ENCODE measurements at regions not wholly inside any gene's neighbourhood (a gene's known extent, or its start where the extent isn't known, plus 50 kb on each side); places are given as distances from the start of the nearest gene placed in this dataset.
"Not testable (repeated sequence)": the region's sequence is repeated elsewhere in the genome, so short reads cannot be mapped to it uniquely, and the experiment has no call there.

DNA sequence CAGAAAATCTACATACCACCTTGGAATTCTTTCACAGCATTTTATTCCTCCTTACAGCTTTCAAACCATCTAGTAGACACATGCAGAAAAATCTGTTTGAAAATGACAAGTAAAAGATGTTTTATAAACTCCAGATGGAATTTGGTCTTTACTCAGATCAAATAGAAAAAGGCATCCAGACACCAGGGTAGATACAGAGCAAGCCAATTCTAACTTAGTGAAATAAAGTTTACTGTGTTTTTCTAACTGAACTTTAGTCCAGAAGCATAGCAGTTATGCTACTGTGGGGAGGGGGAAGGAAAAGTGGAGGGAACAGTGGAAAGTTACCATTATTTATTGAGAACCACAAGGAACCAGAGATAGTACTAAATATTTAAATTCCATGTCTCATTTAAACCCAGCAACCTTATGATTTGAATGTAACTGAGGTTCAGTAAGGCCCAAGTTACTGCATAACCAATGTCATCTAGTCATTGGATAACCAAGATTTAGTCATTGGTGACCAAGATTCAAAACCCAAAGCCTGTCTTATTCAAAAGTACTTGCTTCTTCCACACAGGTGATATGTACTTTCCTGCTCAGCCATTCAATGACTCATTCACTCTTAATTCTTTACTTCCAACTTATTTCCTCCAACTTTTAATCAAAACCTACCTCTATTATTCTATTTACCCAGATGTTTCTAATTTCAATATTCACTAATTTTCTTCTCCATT, 57.7 kb downstream of the RAD51AP2 start:
- no peak for DNase-seq (ENCODE audit: low spot score)

- no peak for DNase-seq (ENCODE audit: low spot score)
Measured at GRCh38 chr2:17455343-17455742, 62.9 kb downstream of the RAD51AP2 start.

GRCh38 chr2:17446191-17446590, 72.0 kb downstream of the RAD51AP2 start:
- DNase-seq (ENCODE audit: low spot score), result not testable (repeated sequence)

DNA sequence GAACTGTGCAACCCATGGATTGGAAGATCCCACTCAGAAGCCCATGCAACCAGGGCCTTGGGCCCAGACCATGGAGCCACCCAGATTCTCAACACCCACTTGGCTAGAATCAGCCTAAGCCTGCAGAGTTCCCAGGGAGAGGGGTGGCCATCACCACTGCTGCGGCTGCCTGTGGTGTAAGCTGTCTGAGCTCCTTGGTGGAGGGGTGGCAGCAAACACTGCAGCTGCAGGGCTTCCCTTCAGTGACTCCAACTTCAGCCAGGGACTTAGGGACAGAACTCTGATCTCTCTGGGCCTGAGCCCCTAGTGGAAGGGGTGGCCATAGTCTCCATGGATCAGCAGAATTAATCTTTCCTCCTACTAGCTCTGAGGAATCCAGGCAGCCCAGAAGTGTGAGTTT, 72.5 kb downstream of the RAD51AP2 start:
- no peak for DNase-seq (ENCODE audit: low spot score)

- DNase-seq (ENCODE audit: low spot score), result no peak
Measured at GRCh38 chr2:17442334-17442733, 75.9 kb downstream of the RAD51AP2 start.

- DNase-seq (ENCODE audit: low spot score), result no peak
Measured at GRCh38 chr2:17441790-17442189, 76.5 kb downstream of the RAD51AP2 start.

- DNase-seq (ENCODE audit: low spot score), result no peak
Measured at GRCh38 chr2:17441055-17441771, 77.0 kb downstream of the RAD51AP2 start.

- DNase-seq (ENCODE audit: low spot score), result no peak
Measured at GRCh38 chr2:17430326-17430725, 87.9 kb downstream of the RAD51AP2 start.

DNA sequence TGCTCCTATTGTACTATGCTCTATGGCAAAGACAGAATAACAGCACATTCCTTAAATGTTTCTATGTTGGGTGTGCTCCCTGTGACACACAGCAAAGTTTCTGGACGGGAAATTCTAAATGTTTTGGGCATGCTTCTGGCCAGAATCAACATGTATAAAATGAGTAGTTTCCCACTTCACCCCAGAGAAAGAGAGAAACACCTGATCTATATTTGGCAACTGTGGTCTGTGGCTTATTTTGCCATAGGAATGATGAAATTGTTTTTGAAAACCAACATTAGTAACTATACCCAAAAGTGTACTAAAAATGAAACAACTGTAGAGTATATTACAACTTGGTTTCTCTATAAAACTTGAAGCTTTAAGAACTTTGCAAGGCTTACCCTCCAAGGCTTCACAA, 89.1 kb downstream of the RAD51AP2 start:
- no peak for DNase-seq (ENCODE audit: low spot score)

DNA sequence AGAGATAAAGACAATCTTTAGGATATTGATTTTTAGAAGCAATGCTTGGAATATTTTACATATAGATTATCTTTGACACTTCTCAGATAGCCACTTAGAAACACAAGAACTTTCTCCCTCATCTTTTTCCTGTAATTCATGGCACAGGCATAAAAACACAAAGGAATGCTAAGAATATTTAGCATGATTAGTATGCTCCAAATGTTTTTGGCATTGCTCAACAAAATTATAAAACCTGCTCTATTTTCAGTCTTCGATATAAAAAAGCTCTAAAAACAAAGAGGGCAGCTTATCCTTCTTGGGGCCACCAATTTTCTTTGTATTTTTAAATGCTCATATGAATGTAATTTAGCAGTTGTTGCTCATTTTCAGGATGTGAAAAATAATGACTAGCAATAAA, 90.8 kb downstream of the RAD51AP2 start:
- no peak for DNase-seq (ENCODE audit: low spot score)

- no peak for DNase-seq (ENCODE audit: low spot score)
Measured at GRCh38 chr2:17426743-17427142, 91.5 kb downstream of the RAD51AP2 start.

DNA sequence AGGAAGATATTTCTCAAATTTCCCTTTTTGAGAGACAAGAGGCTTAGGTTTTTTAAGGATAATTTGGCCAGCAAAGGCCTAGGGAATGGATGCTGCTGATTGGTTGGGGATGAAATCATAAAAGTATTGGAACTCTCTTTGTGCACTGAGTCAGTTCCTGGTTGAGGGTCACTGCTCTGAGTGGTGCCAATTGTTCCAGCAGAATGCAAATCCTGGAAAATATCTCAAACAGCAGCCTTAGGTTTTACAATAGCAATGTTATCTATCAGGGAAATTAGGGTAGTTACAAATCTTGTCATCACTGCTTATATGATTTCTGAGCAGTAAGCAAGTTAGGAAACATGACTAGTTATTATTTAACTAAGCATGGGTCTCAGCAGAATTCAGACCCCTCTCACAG, 96.2 kb downstream of the RAD51AP2 start:
- DNase-seq (ENCODE audit: low spot score), result no peak

GRCh38 chr2:17416884-17417391, 101.3 kb downstream of the RAD51AP2 start:
- no peak for DNase-seq (ENCODE audit: low spot score)

DNA sequence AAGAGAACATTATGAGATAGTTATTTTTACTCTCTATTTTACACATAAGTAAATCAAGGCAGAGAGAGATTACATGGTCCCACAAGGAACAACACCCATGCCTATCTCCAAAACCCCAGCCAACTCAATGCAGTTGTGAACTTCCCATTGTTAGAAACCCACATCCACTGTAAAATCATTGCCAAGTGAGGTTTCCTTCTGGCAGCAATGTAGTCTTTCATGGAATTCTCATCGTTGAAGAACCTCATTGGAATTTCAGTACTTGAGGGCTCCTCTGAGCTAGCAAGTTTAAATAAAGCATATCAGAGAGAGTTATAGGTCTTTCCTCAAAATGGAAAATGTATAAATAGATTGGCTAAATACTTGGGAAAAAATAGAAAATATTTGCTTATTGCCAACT, 105.2 kb downstream of the RAD51AP2 start:
- DNase-seq (ENCODE audit: low spot score), result no peak

- DNase-seq (ENCODE audit: low spot score), result no peak
Measured at GRCh38 chr2:17401096-17401495, 117.1 kb downstream of the RAD51AP2 start.

DNA sequence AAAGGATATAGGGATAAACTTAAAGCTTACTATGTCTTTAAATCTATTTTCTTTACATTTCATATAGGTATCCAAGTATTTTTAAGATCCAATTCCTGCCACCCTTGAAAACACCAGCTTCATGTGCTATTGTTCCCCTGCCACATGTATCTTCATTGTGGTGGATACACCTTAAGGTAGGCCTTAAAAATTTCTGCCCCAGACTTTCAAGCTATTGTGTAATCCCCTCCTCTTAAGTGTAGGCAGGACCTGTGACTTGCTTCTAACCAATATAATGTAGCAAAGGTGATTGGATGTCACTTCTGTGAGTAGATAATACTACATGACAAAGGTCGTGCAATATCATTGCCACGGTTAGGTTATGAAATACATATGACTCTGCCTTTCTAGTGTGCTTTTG, 119.5 kb downstream of the RAD51AP2 start:
- no peak for DNase-seq (ENCODE audit: low spot score)

- no peak for DNase-seq (ENCODE audit: low spot score)
Measured at GRCh38 chr2:17388798-17389197, 129.4 kb downstream of the RAD51AP2 start.

DNA sequence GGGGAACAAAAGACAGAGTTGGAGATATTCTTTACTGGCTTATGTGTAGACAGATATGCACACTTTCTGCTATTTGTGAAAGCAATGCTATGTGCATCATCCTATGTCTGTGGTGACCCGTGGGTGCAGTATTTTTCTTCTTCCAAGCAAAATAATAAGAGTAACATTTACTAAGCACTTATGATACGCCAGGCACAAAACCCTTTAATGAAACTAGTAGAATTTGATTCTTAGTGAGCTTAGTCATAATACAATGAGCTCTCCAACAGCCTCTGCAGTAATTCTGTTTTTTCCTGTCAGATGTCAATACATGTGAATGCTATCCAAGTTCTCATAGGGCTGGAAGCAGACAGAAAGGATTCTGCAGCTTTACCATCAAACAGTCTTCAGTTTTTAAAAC, 130.6 kb downstream of the RAD51AP2 start:
- no peak for DNase-seq (ENCODE audit: low spot score)

DNA sequence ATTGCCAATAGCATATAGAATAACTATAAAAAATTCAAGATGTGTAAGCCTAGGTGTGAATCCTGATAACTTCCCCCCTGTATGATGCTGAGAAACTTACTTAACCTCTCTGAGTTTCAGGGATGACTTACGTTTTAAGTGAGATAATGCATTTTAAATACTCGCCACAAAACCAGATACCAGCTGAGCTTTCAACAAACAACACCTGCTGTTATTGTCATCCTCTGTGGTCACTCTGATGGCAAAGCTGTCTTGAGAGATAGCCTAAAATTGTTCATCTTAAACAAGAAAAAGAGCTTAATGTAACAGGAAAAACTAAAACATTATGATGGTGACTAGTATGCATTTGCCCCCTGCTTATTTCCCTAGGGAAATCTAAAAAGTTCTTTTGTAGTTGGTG, 131.5 kb downstream of the RAD51AP2 start:
- DNase-seq (ENCODE audit: low spot score), result no peak

DNA sequence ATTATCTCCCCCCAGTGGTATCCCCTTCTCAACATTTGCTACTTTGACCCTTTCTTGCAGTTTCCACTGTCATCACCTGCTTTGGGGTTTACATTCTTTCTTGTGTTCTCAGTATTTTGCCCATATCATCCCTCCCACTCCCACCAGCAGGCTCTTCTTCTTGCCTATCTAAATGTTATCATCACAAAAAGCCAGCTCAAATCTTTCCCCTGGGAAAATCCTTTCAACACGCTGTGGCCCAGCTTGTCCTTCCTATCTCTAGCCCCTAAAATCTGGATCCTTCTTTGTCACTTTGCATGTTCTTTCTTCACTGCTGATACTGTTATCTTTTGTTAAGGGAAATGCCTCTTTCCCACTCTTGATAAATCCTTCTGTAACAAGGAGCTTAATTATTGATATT, 138.2 kb downstream of the RAD51AP2 start:
- no peak for DNase-seq (ENCODE audit: low spot score)

GRCh38 chr2:17375262-17375661, 143.0 kb downstream of the RAD51AP2 start:
- DNase-seq (ENCODE audit: low spot score), result no peak

- DNase-seq (ENCODE audit: low spot score), result no peak
Measured at GRCh38 chr2:17373741-17374140, 144.5 kb downstream of the RAD51AP2 start.

DNA sequence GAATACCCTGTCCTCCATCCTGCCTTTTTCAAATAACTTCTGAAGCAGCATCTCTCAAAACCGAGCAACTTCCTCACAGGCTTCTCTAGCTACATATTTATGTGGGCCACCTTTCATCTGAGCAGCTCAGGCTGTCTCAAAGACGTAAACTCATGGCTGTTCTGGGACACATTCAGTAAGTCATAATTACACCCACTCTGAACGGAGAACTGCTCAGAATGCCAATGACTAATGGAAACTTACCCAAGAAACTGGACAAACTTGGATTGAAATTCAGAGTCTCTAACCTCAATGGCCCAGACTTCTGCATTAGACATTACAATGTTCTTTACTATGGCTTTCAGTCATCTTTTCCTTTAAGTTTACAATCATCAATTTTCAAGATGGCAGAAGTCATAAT, 145.2 kb downstream of the RAD51AP2 start:
- DNase-seq (ENCODE audit: low spot score), result no peak

DNA sequence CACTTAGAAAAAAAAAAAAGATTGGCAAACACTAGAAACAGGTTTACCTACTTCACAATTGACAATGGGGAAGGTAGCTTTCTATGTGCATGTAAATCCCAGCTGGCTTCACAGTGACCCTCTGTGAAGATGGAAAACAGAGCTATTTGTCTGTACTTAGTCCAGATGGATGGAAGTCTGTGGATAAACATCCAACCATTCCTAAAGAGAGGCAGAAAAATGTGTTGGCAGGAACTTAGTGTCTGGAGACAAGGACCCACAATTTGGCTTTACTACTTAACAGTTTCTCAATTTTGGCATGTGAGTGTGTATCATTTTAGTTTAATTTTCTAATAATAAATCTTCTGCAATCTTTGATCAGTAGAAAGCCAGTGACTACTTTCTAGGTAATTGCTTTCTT, 154.4 kb downstream of the RAD51AP2 start:
- no peak for DNase-seq (ENCODE audit: low spot score)
